B cell (primary cell): ENCODE measurements at regions not wholly inside any gene's neighbourhood (a gene's known extent, or its start where the extent isn't known, plus 50 kb on each side); places are given as distances from the start of the nearest gene placed in this dataset.

Experiments
- CTCF ChIP-seq: fragments of 200-600 bp; IDR thresholded peaks from one replicate; pipeline ENCODE4 v1.8.0; 2022; ENCODE audit warnings: antibody characterized with exemption, mild to moderate bottlenecking
- EZH2 ChIP-seq: IDR thresholded peaks from 2 replicates; pipeline ENCODE4 v1.6.1; 2012; ENCODE audit warnings: borderline replicate concordance, low read depth, mild to moderate bottlenecking, moderate library complexity, low read length; ENCODE audit not compliant: insufficient read depth, poor library complexity, severe bottlenecking

GRCh38 chr13:112253631-112254030 lies 122.5 kb upstream of the SPACA7 start:
- TF ChIP-seq CTCF (no peak), EZH2 (no peak)
